ENCODE measurements at regions not wholly inside any gene's neighbourhood (a gene's known extent, or its start where the extent isn't known, plus 50 kb on each side); places are given as distances from the start of the nearest gene placed in this dataset.
"Not testable (repeated sequence)": the region's sequence is repeated elsewhere in the genome, so short reads cannot be mapped to it uniquely, and the experiment has no call there.

GRCh38 chrX:19256986-19257385, 86.7 kb upstream of the PDHA1 start:
- Histone ChIP-seq H3K9me3 (ENCODE audit: control insufficient read depth in 4 of 4, insufficient read depth in 3 of 4, low read length in 3 of 4) (peaks cover 0 to 7% (median under 1%) of the 10 kb centered on the region in 4 donors), H3K4me3 (no peak overlapping the region), H3K36me3 (ENCODE audit: control insufficient read depth in 4 of 4, insufficient read depth in 4 of 4, low read length in 4 of 4) (no peaks in the 10 kb centered on the region), H3K4me1 (ENCODE audit: control insufficient read depth in 5 of 5, insufficient read depth in 5 of 5, low read length in 5 of 5) (no peaks in the 10 kb centered on the region), H3K9ac (ENCODE audit: insufficient read depth in 1 of 2, low read length in 2 of 2) (no peak overlapping the region), H3K27me3 (ENCODE audit: control insufficient read depth in 3 of 3, insufficient read depth in 3 of 3, low read length in 2 of 3) (peaks cover 0 to 4% (median 0%) of the 10 kb centered on the region in 3 donors), H3K27ac (ENCODE audit: low read depth in 1 of 2, low read length in 1 of 2) (no peak overlapping the region)
- 82 to 88% methylated on average over 8 of the region's 8 CpGs for WGBS, 2 donors
- TF ChIP-seq, protein P1, sequence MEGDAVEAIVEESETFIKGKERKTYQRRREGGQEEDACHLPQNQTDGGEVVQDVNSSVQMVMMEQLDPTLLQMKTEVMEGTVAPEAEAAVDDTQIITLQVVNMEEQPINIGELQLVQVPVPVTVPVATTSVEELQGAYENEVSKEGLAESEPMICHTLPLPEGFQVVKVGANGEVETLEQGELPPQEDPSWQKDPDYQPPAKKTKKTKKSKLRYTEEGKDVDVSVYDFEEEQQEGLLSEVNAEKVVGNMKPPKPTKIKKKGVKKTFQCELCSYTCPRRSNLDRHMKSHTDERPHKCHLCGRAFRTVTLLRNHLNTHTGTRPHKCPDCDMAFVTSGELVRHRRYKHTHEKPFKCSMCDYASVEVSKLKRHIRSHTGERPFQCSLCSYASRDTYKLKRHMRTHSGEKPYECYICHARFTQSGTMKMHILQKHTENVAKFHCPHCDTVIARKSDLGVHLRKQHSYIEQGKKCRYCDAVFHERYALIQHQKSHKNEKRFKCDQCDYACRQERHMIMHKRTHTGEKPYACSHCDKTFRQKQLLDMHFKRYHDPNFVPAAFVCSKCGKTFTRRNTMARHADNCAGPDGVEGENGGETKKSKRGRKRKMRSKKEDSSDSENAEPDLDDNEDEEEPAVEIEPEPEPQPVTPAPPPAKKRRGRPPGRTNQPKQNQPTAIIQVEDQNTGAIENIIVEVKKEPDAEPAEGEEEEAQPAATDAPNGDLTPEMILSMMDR (IDR thresholded peaks at IDR 0.05; ENCODE audit: control extremely low read depth, extremely low read depth), result no peak
- DNase-seq (no peak), ATAC-seq (ENCODE audit: insufficient read depth, low FRiP score) (no peak)

DNA sequence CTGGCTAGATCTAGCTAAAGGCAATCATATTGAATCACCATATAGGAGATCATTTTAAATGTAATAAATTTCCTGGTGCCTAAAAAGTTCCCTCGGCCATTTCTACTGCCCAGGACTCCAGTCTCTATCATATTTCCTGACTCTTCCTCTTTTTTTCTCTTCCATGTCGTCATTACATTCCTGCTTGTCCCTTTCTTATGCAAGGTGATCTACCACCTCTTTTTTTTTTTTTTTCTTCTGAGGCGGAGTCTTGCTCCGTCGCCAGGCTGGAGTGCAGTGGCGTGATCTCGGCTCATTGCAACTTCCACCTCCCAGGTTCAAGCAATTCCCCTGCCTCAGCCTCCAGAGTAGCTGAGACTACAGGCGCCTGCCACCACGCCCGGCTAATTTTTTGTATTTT, 82.7 kb upstream of the PDHA1 start:
- H3K27me3 ChIP-seq (ENCODE audit: control insufficient read depth in 3 of 3, insufficient read depth in 3 of 3, low read length in 2 of 3); H3K9ac ChIP-seq (ENCODE audit: insufficient read depth in 1 of 2, low read length in 2 of 2); H3K27ac ChIP-seq (ENCODE audit: low read depth in 1 of 2, low read length in 1 of 2); H3K9me3 ChIP-seq (ENCODE audit: control insufficient read depth in 4 of 4, insufficient read depth in 3 of 4, low read length in 3 of 4); H3K4me3 ChIP-seq; H3K36me3 ChIP-seq (ENCODE audit: control insufficient read depth in 4 of 4, insufficient read depth in 4 of 4, low read length in 4 of 4); H3K4me1 ChIP-seq (ENCODE audit: control insufficient read depth in 5 of 5, insufficient read depth in 5 of 5, low read length in 5 of 5); ATAC-seq (ENCODE audit: insufficient read depth, low FRiP score); DNase-seq: not testable (repeated sequence)
- WGBS, 2 donors, result 63 to 86% methylated on average over 10 of the region's 10 CpGs

DNA sequence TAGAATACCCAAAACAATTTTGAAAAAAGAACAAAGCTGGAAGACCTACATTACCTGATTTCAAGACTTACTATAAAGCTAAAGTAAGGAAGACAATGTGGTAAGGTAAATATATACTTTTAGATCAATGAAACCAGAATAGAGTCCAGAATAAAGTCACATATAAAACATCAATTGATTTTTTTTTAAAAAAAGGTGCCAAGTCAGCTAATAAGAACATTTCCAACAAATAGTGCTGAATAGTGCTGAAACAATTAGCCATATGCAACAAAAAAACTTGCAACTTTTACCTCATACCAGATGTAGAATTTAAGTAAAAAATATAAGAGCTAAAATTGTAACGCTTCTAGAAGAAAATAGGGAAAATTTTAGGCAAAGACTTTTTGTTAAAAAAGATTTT, 73.0 kb upstream of the PDHA1 start:
- Histone ChIP-seq H3K4me3 (no peak overlapping the region), H3K27ac (ENCODE audit: low read depth in 1 of 2, low read length in 1 of 2) (no peak overlapping the region), H3K4me1 (ENCODE audit: control insufficient read depth in 5 of 5, insufficient read depth in 5 of 5, low read length in 5 of 5) (no peaks in the 10 kb centered on the region), H3K9me3 (ENCODE audit: control insufficient read depth in 4 of 4, insufficient read depth in 3 of 4, low read length in 3 of 4) (no peaks in the 10 kb centered on the region), H3K36me3 (ENCODE audit: control insufficient read depth in 4 of 4, insufficient read depth in 4 of 4, low read length in 4 of 4) (no peaks in the 10 kb centered on the region), H3K9ac (ENCODE audit: insufficient read depth in 1 of 2, low read length in 2 of 2) (no peak overlapping the region), H3K27me3 (ENCODE audit: control insufficient read depth in 3 of 3, insufficient read depth in 3 of 3, low read length in 2 of 3) (no peaks in the 10 kb centered on the region)
- 86 to 96% methylated on average over 1 of the region's 1 CpG for WGBS, 2 donors
- ATAC-seq (ENCODE audit: insufficient read depth, low FRiP score), result no peak
- DNase-seq, result no peak
- TF ChIP-seq, protein P1 (IDR thresholded peaks at IDR 0.05; ENCODE audit: control extremely low read depth, extremely low read depth), result no peak

DNA sequence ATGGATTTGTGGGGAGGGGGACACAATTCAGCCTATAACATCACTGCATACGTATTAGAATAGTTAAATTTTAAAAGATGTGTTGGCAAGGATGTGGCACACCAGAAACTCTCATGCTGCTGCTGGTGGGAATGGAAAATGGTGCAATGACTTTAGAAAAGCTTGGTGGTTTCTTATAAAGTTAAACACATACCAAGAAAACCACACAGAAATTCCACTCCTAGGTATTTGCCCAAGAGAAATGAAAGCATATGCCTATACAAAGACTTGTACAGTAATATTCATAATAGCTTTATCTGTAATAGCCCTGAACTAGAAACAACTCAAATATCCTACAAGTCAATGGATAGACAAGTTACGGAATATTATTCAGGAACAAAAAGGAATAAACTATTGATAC, 71.3 kb upstream of the PDHA1 start:
- no peaks in the 10 kb centered on the region for H3K36me3 ChIP-seq (ENCODE audit: control insufficient read depth in 4 of 4, insufficient read depth in 4 of 4, low read length in 4 of 4)
- 84 to 86% methylated on average over 2 of the region's 2 CpGs for WGBS, 2 donors
- no peak for ATAC-seq (ENCODE audit: insufficient read depth, low FRiP score)
- no peak overlapping the region for H3K4me3 ChIP-seq
- H3K9ac ChIP-seq (ENCODE audit: insufficient read depth in 1 of 2, low read length in 2 of 2), result no peak overlapping the region
- TF ChIP-seq, protein P1 (IDR thresholded peaks at IDR 0.05; ENCODE audit: control extremely low read depth, extremely low read depth), result no peak
- H3K9me3 ChIP-seq (ENCODE audit: control insufficient read depth in 4 of 4, insufficient read depth in 3 of 4, low read length in 3 of 4), result no peaks in the 10 kb centered on the region
- no peaks in the 10 kb centered on the region for H3K4me1 ChIP-seq (ENCODE audit: control insufficient read depth in 5 of 5, insufficient read depth in 5 of 5, low read length in 5 of 5)
- no peaks in the 10 kb centered on the region for H3K27me3 ChIP-seq (ENCODE audit: control insufficient read depth in 3 of 3, insufficient read depth in 3 of 3, low read length in 2 of 3)
- no peak for DNase-seq
- H3K27ac ChIP-seq (ENCODE audit: low read depth in 1 of 2, low read length in 1 of 2), result no peak overlapping the region

All from lung (tissue), 11 donors.